GM13976 (cell line): ENCODE measurements at regions not wholly inside any gene's neighbourhood (a gene's known extent, or its start where the extent isn't known, plus 50 kb on each side); places are given as distances from the start of the nearest gene placed in this dataset.

Experiments
- DNase-seq: peaks from one replicate; pipeline ENCODE4 v3.0.0; 2012; ENCODE audit warnings: low spot score
- CTCF ChIP-seq: IDR thresholded peaks from 2 replicates; pipeline ENCODE4 v1.5.1; 2012; ENCODE audit warnings: borderline replicate concordance, mild to moderate bottlenecking; ENCODE audit not compliant: insufficient read depth; ENCODE audit errors: extremely low read depth, missing control alignments, control extremely low read depth
- in situ Hi-C: fragments of 300-500 bp; cut with MboI; formaldehyde crosslinking; loops from one replicate; pipeline ENCODE4 v1.12.0; 2022; ENCODE audit warnings: low sequenced_read_pairs, mixed read lengths, inconsistent platforms; ENCODE audit not compliant: unreplicated experiment

- DNase-seq = no peak
- no peak for TF ChIP-seq CTCF
- in situ Hi-C loops = no loop called here
These were observed 122.1 kb downstream of the OGFRL1 start for GRCh38 chr6:71410681-71411080.

GRCh38 chr6:71411882-71412281, 123.3 kb downstream of the OGFRL1 start:
- in situ Hi-C loops = no loop called here
- DNase-seq = no peak
- no peak for TF ChIP-seq CTCF

GRCh38 chr6:71412559-71413140, 124.0 kb downstream of the OGFRL1 start:
- TF ChIP-seq CTCF = no peak
- DNase-seq = no peak
- in situ Hi-C loops = no loop called here

- in situ Hi-C loops = no loop called here
- TF ChIP-seq CTCF = no peak
- DNase-seq = no peak
These were observed 125.9 kb downstream of the OGFRL1 start for GRCh38 chr6:71414486-71414885.

- TF ChIP-seq CTCF = no peak
- peak; percentile 7 for DNase-seq
- in situ Hi-C loops = no loop called here
These were observed 130.8 kb downstream of the OGFRL1 start for GRCh38 chr6:71419217-71420094.

GRCh38 chr6:71420095-71420692, 131.6 kb downstream of the OGFRL1 start:
- no peak for TF ChIP-seq CTCF
- DNase-seq = no peak
- in situ Hi-C loops = no loop called here
